NCI-H526 (cell line): ENCODE measurements at regions not wholly inside any gene's neighbourhood (a gene's known extent, or its start where the extent isn't known, plus 50 kb on each side); places are given as distances from the start of the nearest gene placed in this dataset.
"Not testable (repeated sequence)": the region's sequence is repeated elsewhere in the genome, so short reads cannot be mapped to it uniquely, and the experiment has no call there.

Experiments
- DNase-seq, 2 experiments: peaks; one replicate each; lab custom pipeline; 2025; lab: John Stamatoyannopoulos, UW

DNA sequence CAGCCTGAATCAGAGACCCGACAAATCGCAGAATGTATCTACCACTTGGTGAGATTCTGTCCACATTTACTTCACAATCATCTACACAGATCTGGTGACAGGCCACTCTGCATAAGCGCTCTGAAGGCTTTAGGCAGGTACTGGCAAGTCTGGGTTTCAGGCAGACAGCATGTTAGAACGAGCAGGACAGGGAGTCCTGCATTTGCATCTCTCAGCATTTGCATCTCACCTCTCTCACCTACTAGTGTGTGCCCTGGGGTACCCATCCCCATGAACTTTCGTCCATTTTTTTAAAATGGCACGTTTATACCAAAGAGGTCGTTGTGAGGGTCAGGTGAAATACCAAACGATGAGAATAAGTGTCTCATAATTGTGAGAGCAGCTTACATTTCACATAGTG is 108.2 kb downstream of the SPATA31A1 start:
- DNase-seq: peak; percentile 70 to 79

- peak; percentile 83 to 88 for DNase-seq
Measured at GRCh38 chr9:39464122-39464777, 108.8 kb downstream of the SPATA31A1 start.

DNA sequence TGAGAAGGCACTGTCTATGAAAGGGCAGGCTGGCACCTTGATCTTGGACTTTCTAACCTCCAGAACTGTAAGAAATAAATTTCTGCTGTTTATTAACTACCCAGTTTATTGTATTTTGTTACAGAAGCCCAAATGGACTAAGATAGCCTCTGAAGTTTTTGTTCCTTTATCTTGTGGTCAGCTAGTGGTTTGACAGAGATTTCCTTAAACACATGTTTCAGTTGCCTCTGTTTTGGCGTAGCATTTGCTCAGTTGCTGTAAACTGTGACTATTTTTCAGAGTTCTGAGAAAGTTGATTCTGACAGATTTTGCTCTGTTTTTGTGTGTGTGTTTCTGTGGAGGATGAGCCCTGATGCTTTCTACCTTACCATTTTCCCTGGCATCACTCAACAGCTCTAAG is 119.0 kb downstream of the SPATA31A1 start:
- DNase-seq: not testable (repeated sequence)

GRCh38 chr9:39483073-39483472 is 127.6 kb downstream of the SPATA31A1 start:
- not testable (repeated sequence) for DNase-seq

GRCh38 chr9:39483880-39484279 is 128.4 kb downstream of the SPATA31A1 start:
- DNase-seq: not testable (repeated sequence)

- DNase-seq: not testable (repeated sequence)
Measured at GRCh38 chr9:39484292-39484691, 128.8 kb downstream of the SPATA31A1 start.

- not testable (repeated sequence) for DNase-seq
Measured at GRCh38 chr9:39487477-39487876, 132.0 kb downstream of the SPATA31A1 start.

GRCh38 chr9:39496248-39496647 is 140.8 kb downstream of the SPATA31A1 start:
- DNase-seq: not testable (repeated sequence)

GRCh38 chr9:39503178-39503577 is 147.7 kb downstream of the SPATA31A1 start:
- DNase-seq: not testable (repeated sequence)

DNA sequence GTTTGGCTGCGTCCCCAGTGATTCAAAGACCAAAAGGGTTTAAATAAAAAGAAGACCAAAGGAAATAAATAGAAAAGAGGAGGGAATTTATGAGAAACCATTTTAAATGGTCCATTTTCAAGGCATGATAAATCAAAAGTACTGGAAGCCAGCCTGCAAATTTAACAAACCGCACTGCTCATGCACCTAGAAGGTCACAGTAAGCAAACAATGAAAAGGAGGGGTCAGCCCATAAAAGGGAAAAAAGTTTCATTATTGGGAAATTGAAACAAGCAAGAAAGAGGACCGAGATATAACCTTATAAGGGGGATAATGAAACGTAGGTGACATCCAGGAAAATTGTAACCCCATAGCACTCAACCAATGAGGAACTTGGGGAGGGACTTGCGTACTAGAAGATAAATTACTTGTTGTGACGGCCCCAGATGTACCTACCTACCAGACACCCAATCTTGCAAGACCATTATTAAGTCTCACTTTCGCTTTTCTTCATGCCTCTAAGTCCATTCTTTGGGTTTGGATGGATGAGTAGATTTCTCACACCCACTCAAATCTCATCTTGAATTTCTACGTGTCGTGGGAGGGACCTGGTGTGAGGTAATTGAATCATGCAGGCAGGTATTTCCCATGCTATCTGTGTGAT is 172.0 kb downstream of the SPATA31A1 start:
- not testable (repeated sequence) for DNase-seq

- not testable (repeated sequence) for DNase-seq
Measured at GRCh38 chr9:39532597-39532996, 177.1 kb downstream of the SPATA31A1 start.

GRCh38 chr9:39533001-39533762 is 177.7 kb downstream of the SPATA31A1 start:
- not testable (repeated sequence) for DNase-seq

DNA sequence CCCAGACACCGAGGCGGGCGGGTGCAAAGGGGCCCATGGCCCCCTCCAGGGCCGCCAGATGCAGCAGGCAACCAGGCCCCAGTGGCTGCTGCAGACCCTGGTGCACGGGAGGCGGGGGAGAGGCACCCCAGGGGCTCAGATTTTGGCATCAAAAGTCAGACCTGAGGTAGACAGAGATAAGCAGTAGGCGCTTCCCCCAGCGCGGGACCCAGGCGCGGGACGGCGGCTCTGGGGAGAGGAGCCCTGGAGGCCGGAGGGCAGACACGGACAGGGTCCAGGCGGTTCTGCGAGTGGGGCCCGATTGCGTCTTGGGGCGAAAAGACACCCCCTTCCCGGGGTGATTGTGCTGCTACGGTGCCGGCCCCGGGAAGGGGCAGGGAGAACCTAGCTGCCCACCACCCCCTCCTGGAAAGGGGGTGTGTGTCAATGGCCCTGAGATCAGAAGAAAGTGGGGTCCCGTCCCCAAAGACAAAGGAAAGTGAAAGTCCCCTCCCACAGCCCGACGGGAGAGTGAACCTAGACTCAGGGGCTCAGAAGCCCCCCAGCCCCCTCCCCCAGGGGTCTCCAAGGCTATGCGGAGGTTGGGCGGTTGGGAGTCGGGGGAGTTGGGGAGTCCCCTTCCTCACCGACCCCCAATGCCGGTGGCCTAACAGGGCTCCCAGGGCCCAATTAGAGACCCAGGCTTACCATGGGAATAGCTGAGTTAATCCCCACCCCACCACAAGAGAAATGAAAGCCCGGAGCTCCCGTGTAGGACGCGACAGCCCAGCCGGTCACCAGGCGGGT is 178.5 kb downstream of the SPATA31A1 start:
- DNase-seq: not testable (repeated sequence)

- not testable (repeated sequence) for DNase-seq
Measured at GRCh38 chr9:39534897-39535296, 179.4 kb downstream of the SPATA31A1 start.

DNA sequence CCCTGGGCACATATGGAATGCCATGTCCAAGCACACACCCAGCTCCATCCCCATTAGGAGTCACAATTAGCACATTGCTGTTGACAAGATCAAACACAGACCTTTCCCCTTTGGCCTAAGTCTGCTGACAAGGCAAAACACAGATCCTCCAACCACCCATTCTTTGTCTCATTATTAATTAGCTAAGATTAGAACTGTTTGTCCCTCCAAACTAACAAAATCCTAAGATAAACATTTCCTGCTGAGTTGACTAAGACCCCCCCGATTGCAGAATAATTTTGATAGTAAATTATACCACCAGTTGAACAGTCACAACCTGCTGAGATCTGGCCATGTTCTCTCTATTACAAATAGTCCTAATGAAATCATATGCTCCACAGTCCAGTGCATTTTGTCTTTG is 186.7 kb downstream of the SPATA31A1 start:
- DNase-seq: not testable (repeated sequence)

DNA sequence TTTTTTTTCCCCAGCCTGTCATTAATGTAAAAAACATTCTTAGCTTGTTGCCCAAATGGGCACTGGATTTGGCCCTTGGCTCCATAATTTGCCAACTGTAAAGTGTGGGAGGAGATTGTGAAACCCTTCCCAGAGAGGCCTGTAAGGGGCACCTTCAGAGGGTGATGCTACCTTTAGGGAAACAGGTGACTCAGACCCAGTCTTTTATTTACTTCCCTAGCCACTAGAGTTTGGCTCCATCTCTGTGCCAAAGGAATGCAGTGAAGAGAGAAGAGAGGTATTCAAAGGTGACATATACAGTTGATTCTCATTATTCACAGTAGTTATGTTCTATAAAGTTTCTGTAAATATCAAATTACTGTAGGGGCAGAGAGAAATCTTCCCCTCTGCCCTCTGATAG is 189.6 kb downstream of the SPATA31A1 start:
- DNase-seq: not testable (repeated sequence)

GRCh38 chr9:39550573-39550972 is 195.1 kb downstream of the SPATA31A1 start:
- not testable (repeated sequence) for DNase-seq

DNA sequence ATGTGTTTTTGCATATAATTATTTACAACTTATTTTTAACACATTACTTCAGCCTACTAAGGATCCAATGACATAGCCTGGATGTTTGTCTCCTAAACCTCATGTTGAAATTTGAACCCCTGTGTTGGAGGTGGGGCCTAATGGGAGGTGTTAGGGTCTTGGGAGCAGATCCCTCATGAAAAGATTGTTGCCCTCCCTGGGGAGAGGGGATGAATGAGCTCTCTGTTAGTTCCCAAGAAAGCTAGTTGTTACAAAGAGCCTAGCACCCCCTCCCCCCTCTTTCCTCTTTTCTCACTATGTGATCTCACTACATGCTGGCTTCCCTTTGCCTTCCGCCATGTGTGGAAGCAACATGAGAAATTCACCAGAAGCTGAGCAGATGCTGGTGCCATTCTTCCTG is 196.1 kb downstream of the SPATA31A1 start:
- not testable (repeated sequence) for DNase-seq

- not testable (repeated sequence) for DNase-seq
Measured at GRCh38 chr9:39552242-39552881, 196.9 kb downstream of the SPATA31A1 start.

GRCh38 chr9:39554352-39554751 is 198.9 kb downstream of the SPATA31A1 start:
- not testable (repeated sequence) for DNase-seq

DNA sequence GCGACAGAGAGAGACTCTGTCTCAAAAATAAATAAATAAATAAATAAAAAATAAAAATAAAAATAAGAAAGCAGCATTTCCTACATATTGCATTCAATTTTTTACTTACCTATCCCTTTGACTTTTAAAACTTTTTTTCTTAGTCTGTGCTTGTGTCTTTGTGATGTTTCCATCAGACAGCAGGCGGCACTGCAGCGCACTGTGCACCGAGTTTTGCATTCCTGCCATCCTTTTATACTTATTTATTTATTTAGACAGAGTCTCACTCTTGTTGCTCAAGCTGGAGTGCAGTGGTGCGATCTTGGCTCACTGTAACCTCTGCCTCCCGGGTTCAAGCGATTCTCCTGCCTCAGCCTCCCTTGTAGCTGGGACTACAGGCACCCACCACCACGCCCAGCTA is 203.9 kb downstream of the SPATA31A1 start:
- DNase-seq: peak; percentile 26 to 85
